HFF-Myc (cell line): ENCODE measurements at regions not wholly inside any gene's neighbourhood (a gene's known extent, or its start where the extent isn't known, plus 50 kb on each side); places are given as distances from the start of the nearest gene placed in this dataset.
"Not testable (repeated sequence)": the region's sequence is repeated elsewhere in the genome, so short reads cannot be mapped to it uniquely, and the experiment has no call there.

ENCODE experiments used
- DNase-seq: peaks from one replicate; pipeline ENCODE4 v3.0.0-alpha.2; 2011; ENCODE audit warnings: low read depth; ENCODE audit errors: extremely low read depth
- H3K4me3 ChIP-seq: replicated peaks from 2 replicates; pipeline ENCODE4 v1.5.1; 2011; ENCODE audit warnings: low read depth, mild to moderate bottlenecking, control low read depth, low read length
- TF ChIP-seq, protein P1 (sequence below): IDR thresholded peaks from 2 replicates; pipeline ENCODE4 v1.5.1; 2012; ENCODE audit warnings: mild to moderate bottlenecking, low read depth, low read length, control low read depth; ENCODE audit errors: missing control alignments

DNA sequence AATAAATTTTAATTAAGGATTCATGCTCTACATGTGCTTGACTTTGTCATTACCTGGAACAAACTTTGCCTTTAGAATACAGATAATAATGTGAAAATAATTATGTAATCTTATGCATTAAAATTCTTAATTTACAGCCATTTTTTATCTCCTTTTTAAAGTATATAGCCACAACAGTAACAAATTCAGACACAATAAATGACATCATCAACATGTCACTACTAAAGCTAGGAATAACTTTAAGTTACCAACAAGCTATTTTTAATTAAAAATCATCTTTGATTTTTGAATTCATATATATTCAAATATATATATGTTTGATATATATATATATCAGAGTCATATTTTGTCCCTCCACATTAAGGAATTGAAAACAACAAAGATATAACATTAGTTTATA is 107.7 kb downstream of the MAD2L1 start:
- TF ChIP-seq, protein P1, sequence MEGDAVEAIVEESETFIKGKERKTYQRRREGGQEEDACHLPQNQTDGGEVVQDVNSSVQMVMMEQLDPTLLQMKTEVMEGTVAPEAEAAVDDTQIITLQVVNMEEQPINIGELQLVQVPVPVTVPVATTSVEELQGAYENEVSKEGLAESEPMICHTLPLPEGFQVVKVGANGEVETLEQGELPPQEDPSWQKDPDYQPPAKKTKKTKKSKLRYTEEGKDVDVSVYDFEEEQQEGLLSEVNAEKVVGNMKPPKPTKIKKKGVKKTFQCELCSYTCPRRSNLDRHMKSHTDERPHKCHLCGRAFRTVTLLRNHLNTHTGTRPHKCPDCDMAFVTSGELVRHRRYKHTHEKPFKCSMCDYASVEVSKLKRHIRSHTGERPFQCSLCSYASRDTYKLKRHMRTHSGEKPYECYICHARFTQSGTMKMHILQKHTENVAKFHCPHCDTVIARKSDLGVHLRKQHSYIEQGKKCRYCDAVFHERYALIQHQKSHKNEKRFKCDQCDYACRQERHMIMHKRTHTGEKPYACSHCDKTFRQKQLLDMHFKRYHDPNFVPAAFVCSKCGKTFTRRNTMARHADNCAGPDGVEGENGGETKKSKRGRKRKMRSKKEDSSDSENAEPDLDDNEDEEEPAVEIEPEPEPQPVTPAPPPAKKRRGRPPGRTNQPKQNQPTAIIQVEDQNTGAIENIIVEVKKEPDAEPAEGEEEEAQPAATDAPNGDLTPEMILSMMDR, result no peak
- DNase-seq, result no peak
- H3K4me3 ChIP-seq, result no peak overlapping the region

DNA sequence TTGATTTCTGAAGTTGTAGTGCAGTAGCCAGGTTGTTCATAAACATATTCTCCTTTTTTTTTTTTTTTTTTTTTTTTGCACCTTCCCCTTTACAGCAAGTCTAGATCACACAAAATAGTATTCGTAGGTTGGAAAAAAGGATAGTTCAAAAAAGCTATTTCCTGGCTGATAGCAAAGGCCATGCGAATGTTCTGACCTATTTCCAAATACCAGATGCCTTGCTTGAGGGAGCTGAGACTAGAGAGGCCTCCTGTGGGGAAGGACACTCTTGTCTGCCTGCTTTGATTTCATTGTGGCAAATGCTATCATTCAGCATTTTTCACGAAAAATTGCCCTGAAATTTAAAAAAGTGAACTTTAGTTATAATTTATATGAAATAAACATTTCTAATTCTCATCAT is 111.4 kb downstream of the MAD2L1 start:
- DNase-seq, result no peak
- H3K4me3 ChIP-seq, result no peak overlapping the region
- TF ChIP-seq, protein P1, result no peak

DNA sequence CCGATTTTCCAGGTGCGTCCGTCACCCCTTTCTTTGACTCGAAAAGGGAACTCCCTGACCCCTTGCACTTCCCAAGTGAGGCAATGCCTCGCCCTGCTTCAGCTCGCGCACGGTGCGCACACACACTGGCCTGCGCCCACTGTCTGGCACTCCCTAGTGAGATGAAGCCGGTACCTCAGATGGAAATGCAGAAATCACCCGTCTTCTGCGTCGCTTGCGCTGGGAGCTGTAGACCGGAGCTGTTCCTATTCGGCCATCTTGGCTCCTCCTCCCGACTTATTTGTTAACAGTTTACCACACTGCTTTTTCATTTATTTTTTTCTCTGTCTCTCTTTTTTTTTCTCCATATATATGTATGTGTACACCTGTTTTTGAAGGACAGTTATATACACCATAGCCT is 112.2 kb downstream of the MAD2L1 start:
- not testable (repeated sequence) for DNase-seq, H3K4me3 ChIP-seq

- no peak overlapping the region for H3K4me3 ChIP-seq
- TF ChIP-seq, protein P1, result no peak
- no peak for DNase-seq
Observed at GRCh38 chr4:119946359-119946758, 120.3 kb downstream of the MAD2L1 start.

GRCh38 chr4:119942806-119943205 is 123.8 kb downstream of the MAD2L1 start:
- no peak overlapping the region for H3K4me3 ChIP-seq
- TF ChIP-seq, protein P1, result no peak
- DNase-seq, result no peak

GRCh38 chr4:119940557-119940956 is 126.1 kb downstream of the MAD2L1 start:
- DNase-seq, result no peak
- H3K4me3 ChIP-seq, result no peak overlapping the region
- TF ChIP-seq, protein P1, result no peak

DNA sequence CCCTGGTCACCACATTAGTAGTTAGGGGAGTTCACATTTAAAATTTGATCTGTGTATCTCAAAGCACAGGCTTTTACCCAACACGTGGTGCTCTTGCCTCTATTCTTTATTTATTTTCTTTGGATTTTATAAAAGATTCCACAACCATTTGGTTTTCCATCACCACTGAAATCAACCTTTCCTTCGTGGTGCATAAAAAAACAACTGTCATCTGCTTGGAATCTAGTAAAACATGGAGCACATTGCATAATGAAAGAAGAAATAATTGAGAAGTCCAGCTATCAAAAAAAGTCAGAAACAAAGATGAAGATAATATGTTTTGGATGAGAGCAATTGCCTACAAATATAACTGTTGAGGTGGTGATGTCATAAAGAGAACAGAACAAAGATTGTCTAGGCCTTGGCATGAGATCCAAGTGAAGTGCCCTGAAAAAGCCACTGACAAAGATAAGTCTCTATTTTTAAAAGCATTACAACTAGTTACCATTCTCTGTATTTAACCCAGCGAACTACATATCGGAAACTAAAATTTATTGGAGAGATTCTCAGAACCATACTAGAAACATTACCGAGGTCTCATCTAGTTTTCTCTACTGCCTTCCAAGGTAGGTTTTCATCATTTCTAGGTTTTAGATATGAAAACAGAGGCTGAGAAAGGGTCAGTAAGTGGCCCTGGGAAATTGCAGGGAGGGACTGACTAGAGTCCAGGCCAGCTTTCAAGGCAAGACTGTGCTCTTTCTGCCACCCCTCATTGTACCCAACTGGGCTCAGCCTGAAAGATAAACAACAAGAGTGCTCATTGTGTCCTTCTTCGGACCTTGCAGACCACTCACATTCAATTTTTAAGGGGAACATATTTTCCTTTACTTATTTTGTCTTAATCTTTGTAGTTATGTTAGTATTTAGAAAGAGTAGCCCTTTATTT is 127.3 kb downstream of the MAD2L1 start:
- TF ChIP-seq, protein P1, result no peak
- no peak overlapping the region for H3K4me3 ChIP-seq
- DNase-seq, result no peak
